Raji (cell line): ENCODE measurements at regions not wholly inside any gene's neighbourhood (a gene's known extent, or its start where the extent isn't known, plus 50 kb on each side); places are given as distances from the start of the nearest gene placed in this dataset.

ENCODE experiments used
- POLR2A ChIP-seq: IDR thresholded peaks from 2 replicates; pipeline ENCODE4 v1.6.1; 2011; ENCODE audit warnings: low read depth, low read length, control low read depth; ENCODE audit not compliant: insufficient read depth

- no peak for TF ChIP-seq POLR2A
These were observed 91.5 kb downstream of the GGTLC2 start for GRCh38 chr22:22735695-22736611.

DNA sequence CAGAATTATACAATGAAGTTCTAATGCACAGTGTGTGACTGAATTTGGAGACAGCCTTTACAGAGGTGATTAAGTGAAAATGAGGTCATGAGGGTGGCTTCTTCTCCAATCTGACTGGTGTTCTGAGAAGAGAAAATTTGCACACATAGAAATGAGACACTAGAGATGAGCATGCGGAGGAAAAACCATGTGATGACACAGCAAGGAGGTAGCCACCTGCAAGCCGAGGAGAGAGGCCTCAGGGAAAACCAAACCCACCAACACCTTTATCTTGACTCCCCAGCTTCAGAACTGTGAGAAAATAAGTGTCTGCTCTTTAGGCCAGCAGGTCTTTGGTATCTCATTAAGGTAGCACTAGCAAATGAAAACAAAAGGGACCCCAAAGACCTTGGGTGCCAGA lies 93.2 kb downstream of the GGTLC2 start:
- no peak for TF ChIP-seq POLR2A

- no peak for TF ChIP-seq POLR2A
These were observed 94.7 kb downstream of the GGTLC2 start for GRCh38 chr22:22738959-22739585.

- TF ChIP-seq POLR2A = no peak
These were observed 96.3 kb downstream of the GGTLC2 start for GRCh38 chr22:22740560-22741276.

GRCh38 chr22:22741843-22742242 lies 97.4 kb downstream of the GGTLC2 start:
- no peak for TF ChIP-seq POLR2A

DNA sequence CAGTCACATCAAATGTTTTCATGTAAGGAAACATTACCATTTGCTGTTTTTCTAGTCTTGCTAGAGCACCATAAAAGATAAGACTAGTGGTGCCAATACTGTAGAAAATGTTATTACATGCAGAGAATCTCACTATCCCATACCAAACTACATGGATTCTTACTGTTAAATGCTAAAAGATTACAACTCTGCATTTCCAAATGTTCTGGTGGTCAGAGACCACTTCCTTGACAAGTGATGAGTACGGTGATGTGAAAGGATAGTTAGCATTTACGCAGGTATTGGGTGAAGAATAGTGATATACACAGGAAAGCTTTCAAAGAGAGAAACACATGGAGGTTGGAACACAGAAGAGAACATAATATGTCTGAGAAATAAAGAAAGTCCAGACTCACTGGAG lies 98.2 kb downstream of the GGTLC2 start:
- TF ChIP-seq POLR2A = no peak

- no peak for TF ChIP-seq POLR2A
These were observed 98.8 kb downstream of the GGTLC2 start for GRCh38 chr22:22743128-22743760.

DNA sequence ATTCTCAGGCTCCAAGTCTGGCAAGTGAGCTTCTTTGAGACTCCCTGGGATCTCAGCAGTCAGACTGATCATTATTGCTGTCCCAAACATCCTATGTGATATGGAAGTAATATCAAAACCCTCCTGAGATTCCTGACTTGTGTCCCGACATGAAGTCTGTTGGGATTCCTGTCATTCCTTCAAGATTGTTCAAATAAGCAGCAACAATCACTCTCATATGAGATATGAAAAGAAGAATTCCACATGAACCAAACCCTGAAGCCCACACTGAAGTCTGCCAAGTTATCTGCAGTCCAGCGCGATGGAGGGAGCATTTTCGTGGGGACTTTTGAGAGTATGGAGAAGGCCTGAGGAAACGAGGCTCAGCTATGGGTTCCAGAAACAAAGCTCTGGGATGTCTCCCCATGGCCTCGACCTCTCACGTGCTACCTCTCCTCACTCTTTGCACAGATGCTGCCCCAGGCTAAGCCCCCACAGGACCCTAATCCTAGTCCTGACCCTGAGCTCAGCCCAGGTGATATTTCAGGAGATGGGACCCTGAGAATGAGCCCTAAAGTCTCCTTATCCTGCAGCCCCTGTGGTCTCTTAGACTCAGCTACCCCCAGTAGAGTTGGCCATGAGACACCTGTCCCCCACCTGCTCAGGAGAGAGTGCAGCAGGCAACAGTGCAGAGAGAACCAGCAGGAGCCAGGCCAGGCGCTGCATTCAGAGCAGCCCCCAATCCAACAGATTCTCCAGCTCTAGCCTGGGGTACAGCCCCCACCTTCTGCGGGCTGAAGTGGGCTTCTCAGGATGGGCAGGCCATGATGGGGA lies 100.2 kb downstream of the GGTLC2 start:
- TF ChIP-seq POLR2A = no peak

DNA sequence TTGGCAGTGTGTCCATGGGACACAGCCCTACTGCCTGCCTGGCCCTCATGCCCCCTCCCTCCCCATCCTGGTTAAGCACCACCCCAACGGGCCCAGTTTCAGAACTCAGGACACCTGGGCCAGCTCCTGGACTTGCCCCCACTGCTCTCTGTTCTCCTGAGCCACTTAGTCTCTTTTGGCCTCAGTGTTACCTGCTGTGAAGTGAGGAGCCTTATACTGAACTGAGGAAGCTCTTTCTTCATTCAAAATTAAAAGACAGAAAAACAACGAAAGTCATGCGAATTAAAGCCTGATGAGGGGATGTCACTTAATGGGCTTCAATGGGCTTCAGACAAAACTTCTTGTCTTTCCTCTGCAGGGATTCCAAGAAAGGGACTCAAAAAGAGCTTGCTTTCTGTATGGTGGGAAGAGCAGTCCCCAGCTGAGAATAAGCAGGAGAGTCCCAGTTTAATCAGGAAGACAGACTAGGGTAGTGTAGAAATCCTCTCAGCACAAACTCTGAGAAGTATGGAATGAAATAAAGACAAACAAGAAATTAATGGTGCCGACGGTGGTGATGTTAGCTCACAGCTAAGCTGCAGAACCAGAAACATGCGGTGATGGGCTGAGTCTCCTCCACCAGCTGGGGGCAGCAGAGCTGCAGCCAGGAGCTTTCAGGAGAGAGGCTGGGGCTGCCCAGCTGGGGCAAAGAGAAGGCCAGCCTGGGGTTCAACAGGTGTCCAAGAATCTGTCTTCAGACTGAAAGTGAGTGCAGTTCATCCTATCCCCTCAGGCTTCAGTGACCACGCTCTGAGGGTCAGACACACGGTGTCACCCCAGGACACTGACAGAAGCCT lies 101.0 kb downstream of the GGTLC2 start:
- TF ChIP-seq POLR2A = no peak

DNA sequence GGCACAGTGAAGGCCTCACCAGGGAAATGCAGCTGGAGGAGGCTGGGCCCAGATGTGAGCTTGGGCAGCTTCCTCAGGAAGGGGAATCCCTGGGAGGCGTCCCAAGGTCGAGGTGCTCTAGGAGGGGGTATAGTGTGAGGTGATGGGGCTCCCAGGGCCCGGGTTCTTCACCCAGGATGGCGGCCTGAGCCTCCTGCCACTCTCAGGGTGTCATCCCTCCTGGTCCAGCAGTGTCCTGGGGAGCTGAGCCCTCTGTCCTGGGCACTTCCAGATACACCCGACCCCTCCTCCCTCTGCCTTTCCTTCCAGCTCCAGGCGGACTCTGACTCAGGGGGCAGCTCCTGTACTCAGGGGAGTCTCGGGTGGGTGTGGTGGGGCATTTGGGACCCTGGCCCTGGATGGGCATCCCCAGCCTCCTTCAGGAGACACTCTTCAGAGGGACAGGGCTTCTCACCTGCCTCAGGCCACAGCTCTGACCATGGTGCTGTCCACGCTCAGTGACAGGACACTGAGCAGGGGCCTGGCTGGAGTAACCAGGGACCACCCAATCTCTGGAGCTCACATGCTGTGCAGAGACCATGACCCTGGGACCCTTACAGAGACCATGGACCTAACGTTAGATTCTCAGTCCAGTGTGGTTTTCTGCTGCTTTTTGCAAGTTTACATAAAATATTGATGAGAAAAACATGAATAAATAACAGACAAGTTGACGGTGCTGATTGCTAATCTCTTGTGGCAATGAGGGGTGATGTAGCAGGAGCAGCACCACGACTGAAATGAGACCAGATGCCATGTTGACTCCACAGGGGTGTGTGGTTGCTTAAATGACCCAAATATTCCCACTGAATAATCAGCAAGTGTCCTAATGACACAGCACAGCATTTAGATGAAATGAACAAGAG lies 101.9 kb downstream of the GGTLC2 start:
- no peak for TF ChIP-seq POLR2A

GRCh38 chr22:22746963-22747933 lies 102.8 kb downstream of the GGTLC2 start:
- no peak for TF ChIP-seq POLR2A
